ENCODE measurements at regions not wholly inside any gene's neighbourhood (a gene's known extent, or its start where the extent isn't known, plus 50 kb on each side); places are given as distances from the start of the nearest gene placed in this dataset.
"Not testable (repeated sequence)": the region's sequence is repeated elsewhere in the genome, so short reads cannot be mapped to it uniquely, and the experiment has no call there.

DNA sequence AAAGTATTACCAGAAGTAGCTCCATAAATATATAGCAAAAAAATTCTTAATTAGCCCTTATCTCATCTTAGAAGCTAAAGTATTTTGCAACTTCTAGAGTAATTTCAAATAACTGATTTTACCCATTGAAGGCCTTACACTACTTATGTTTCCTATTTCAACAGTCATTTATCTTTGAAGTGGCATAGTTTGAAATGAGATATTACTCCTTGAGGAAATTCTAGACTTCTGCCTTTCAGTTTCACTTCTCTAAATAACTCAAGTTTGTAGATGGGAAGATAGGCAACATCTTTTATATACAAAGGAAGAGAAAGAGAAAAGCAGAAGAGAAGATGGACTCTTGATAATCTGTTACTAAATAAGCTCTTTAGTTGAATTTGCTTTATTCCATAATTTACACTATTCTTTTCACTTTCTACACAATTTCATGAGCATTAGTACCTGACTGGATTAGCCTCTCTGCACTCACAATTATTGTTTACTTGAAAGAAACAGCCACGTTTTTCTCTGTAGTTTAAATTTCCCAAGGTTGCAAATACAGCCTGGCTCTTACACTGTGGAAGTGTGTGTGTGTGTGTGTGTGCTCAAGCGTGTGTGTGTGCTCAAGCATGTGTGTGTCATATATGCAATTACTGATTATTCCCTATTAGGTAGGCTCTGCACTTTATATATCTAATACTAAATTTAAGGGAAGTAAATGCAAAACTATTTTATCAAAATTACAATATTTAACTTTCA lies 60.6 kb upstream of the EMB start:
- Mint-ChIP-seq H3K4me3 (no peak overlapping the region), H3K4me1 (no peaks in the 10 kb centered on the region), H3K9me3 (peaks cover 3% of the 10 kb centered on the region), H3K27me3 (ENCODE audit: insufficient read depth, low read depth) (no peaks in the 10 kb centered on the region), H3K36me3 (no peaks in the 10 kb centered on the region), H3K27ac (no peak overlapping the region)
- Histone ChIP-seq H3K79me2 (ENCODE audit: low read depth) (no peaks in the 10 kb centered on the region), H3F3A (ENCODE audit: low read depth) (no peaks in the 10 kb centered on the region), H4K20me1 (ENCODE audit: low read depth) (no peaks in the 10 kb centered on the region), H3K4me2 (no peak overlapping the region), H3K9me3 (ENCODE audit: low read depth) (no peaks in the 10 kb centered on the region), H3K27me3 (no peaks in the 10 kb centered on the region), H3K4me3 (no peak overlapping the region), H3K9ac (no peak overlapping the region), H3K27ac (no peak overlapping the region), H2AFZ (replicated peaks) (no peak overlapping the region), H3K36me3 (no peaks in the 10 kb centered on the region), H3K4me1 (no peaks in the 10 kb centered on the region)
- TF ChIP-seq, protein P1, sequence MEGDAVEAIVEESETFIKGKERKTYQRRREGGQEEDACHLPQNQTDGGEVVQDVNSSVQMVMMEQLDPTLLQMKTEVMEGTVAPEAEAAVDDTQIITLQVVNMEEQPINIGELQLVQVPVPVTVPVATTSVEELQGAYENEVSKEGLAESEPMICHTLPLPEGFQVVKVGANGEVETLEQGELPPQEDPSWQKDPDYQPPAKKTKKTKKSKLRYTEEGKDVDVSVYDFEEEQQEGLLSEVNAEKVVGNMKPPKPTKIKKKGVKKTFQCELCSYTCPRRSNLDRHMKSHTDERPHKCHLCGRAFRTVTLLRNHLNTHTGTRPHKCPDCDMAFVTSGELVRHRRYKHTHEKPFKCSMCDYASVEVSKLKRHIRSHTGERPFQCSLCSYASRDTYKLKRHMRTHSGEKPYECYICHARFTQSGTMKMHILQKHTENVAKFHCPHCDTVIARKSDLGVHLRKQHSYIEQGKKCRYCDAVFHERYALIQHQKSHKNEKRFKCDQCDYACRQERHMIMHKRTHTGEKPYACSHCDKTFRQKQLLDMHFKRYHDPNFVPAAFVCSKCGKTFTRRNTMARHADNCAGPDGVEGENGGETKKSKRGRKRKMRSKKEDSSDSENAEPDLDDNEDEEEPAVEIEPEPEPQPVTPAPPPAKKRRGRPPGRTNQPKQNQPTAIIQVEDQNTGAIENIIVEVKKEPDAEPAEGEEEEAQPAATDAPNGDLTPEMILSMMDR (IDR thresholded peaks at IDR 0.05): no peak
- TF ChIP-seq EZH2 (IDR thresholded peaks at IDR 0.05) (no peak), EZH2phosphoT487 (IDR thresholded peaks at IDR 0.05) (no peak)
- DNase-seq (ENCODE audit: low spot score): no peak

- H3F3A ChIP-seq (ENCODE audit: low read depth); H4K20me1 ChIP-seq (ENCODE audit: low read depth); H3K4me1 ChIP-seq; H3K27ac Mint-ChIP-seq; H3K36me3 ChIP-seq; H3K9me3 ChIP-seq (ENCODE audit: low read depth); H3K36me3 Mint-ChIP-seq; H3K4me3 Mint-ChIP-seq; H3K4me1 Mint-ChIP-seq; DNase-seq (ENCODE audit: low spot score); H3K27me3 Mint-ChIP-seq (ENCODE audit: insufficient read depth, low read depth); H3K4me3 ChIP-seq; H3K79me2 ChIP-seq (ENCODE audit: low read depth); H3K9ac ChIP-seq; H2AFZ ChIP-seq (replicated peaks); H3K4me2 ChIP-seq; H3K27me3 ChIP-seq; H3K9me3 Mint-ChIP-seq; H3K27ac ChIP-seq: not testable (repeated sequence)
- TF ChIP-seq, protein P1 (IDR thresholded peaks at IDR 0.05): peak; percentile 55
These were observed 72.0 kb upstream of the EMB start for GRCh38 chr5:50513028-50513457.

DNA sequence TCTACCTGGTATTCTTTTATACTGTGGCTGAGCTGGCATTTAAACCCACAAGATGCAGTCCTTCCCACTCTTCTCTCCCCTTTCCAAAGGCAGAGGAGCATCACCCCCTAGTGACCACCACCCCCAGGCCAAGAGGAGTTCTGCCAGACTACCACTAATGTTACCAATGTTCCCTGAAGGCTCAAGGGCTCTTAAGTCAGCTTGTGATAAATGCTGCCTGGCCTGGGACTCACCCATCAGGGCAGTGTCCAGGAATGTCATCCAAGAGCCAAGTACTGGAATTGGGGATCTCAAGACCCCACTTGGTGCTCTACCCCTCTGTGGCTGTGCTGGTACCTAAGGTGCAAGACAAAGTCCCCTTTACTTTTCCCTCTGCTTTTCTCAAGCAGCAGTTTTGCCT lies 80.0 kb upstream of the EMB start:
- not testable (repeated sequence) for H3K4me2 ChIP-seq; H4K20me1 ChIP-seq (ENCODE audit: low read depth); H3K4me3 ChIP-seq; H3K27me3 Mint-ChIP-seq (ENCODE audit: insufficient read depth, low read depth); H3K9me3 Mint-ChIP-seq; H3K9ac ChIP-seq; DNase-seq (ENCODE audit: low spot score); H3K27me3 ChIP-seq; H3K27ac ChIP-seq; H2AFZ ChIP-seq (replicated peaks); H3F3A ChIP-seq (ENCODE audit: low read depth); H3K9me3 ChIP-seq (ENCODE audit: low read depth); H3K79me2 ChIP-seq (ENCODE audit: low read depth); H3K4me1 ChIP-seq; H3K36me3 ChIP-seq; H3K27ac Mint-ChIP-seq; H3K4me3 Mint-ChIP-seq; H3K36me3 Mint-ChIP-seq; H3K4me1 Mint-ChIP-seq

- not testable (repeated sequence) for H3K27me3 ChIP-seq; H2AFZ ChIP-seq (replicated peaks); H3K4me3 ChIP-seq; H3K4me3 Mint-ChIP-seq; H3K9me3 ChIP-seq (ENCODE audit: low read depth); H3K27ac ChIP-seq; H3F3A ChIP-seq (ENCODE audit: low read depth); DNase-seq (ENCODE audit: low spot score); H3K27ac Mint-ChIP-seq; H3K27me3 Mint-ChIP-seq (ENCODE audit: insufficient read depth, low read depth); H3K4me2 ChIP-seq; H3K4me1 Mint-ChIP-seq; H3K9ac ChIP-seq; H3K36me3 Mint-ChIP-seq; H3K79me2 ChIP-seq (ENCODE audit: low read depth); H3K4me1 ChIP-seq; H3K36me3 ChIP-seq; H4K20me1 ChIP-seq (ENCODE audit: low read depth); H3K9me3 Mint-ChIP-seq
These were observed 86.5 kb upstream of the EMB start for GRCh38 chr5:50527514-50528060.
